Endothelial cell of umbilical vein (primary cell): ENCODE measurements at regions not wholly inside any gene's neighbourhood (a gene's known extent, or its start where the extent isn't known, plus 50 kb on each side); places are given as distances from the start of the nearest gene placed in this dataset.

ENCODE experiments used
- CTCF ChIP-seq, 2 donors: IDR thresholded peaks; 1 replicate in 1 of 2; 2 replicates in 1 of 2; pipeline ENCODE4 v1.5.1; 2011; ENCODE audit warnings: low read length in 2 of 2, mild to moderate bottlenecking in 2 of 2, moderate library complexity in 2 of 2, control low read depth in 1 of 2, inconsistent platforms in 1 of 2, low read depth in 1 of 2; ENCODE audit not compliant: insufficient read depth in 1 of 2; ENCODE audit errors: extremely low read depth in 1 of 2
- EZH2 ChIP-seq: IDR thresholded peaks from 2 replicates; pipeline ENCODE4 v1.6.1; 2012; ENCODE audit warnings: borderline replicate concordance, low read depth, mild to moderate bottlenecking, moderate library complexity, low read length, inconsistent platforms; ENCODE audit not compliant: severe bottlenecking
- MAX ChIP-seq: IDR thresholded peaks from 2 replicates; pipeline ENCODE4 v1.6.1; 2011; ENCODE audit not compliant: insufficient read depth, insufficient read length
- MYC ChIP-seq: IDR thresholded peaks from one replicate; pipeline ENCODE4 v1.6.1; 2011; ENCODE audit warnings: mild to moderate bottlenecking, low read depth, low read length
- POLR2A ChIP-seq: IDR thresholded peaks from 2 replicates; pipeline ENCODE4 v1.6.1; 2012; ENCODE audit warnings: low read depth, mild to moderate bottlenecking, control low read depth, low read length
- POLR2AphosphoS5 ChIP-seq: IDR thresholded peaks from 2 replicates; pipeline ENCODE4 v1.6.1; 2012; ENCODE audit warnings: low read depth, mild to moderate bottlenecking, control low read depth, low read length, moderate library complexity; ENCODE audit not compliant: insufficient read depth

- TF ChIP-seq POLR2AphosphoS5 (no peak), CTCF (IDR thresholded peaks at IDR 0.05; ENCODE audit: extremely low read depth in 1 of 2, insufficient read depth in 1 of 2, low read depth in 1 of 2, low read length in 2 of 2) (no peak), EZH2 (no peak), POLR2A (no peak), MAX (no peak), MYC (no peak)
Measured at GRCh38 chr5:120256376-120256775, 207.7 kb upstream of the PRR16 start.
